ENCODE measurements at regions not wholly inside any gene's neighbourhood (a gene's known extent, or its start where the extent isn't known, plus 50 kb on each side); places are given as distances from the start of the nearest gene placed in this dataset.

- no peak for TF ChIP-seq CTCF (IDR thresholded peaks at IDR 0.05; ENCODE audit: low read depth, low read length, missing control alignments)
- no peak overlapping the region for H3K4me3 ChIP-seq (replicated peaks; ENCODE audit: low read depth, low read length)
- DNase-seq (ENCODE audit: extremely low read depth, low read depth) = no peak
Observed at GRCh38 chr3:20317616-20318015, 131.6 kb upstream of the SGO1 start.

- TF ChIP-seq CTCF (IDR thresholded peaks at IDR 0.05; ENCODE audit: low read depth, low read length, missing control alignments) = no peak
- H3K4me3 ChIP-seq (replicated peaks; ENCODE audit: low read depth, low read length) = no peak overlapping the region
- no peak for DNase-seq (ENCODE audit: extremely low read depth, low read depth)
Observed at GRCh38 chr3:20316238-20316637, 130.2 kb upstream of the SGO1 start.

GRCh38 chr3:20310629-20311028 is 124.6 kb upstream of the SGO1 start:
- DNase-seq (ENCODE audit: extremely low read depth, low read depth) = no peak
- no peak overlapping the region for H3K4me3 ChIP-seq (replicated peaks; ENCODE audit: low read depth, low read length)
- TF ChIP-seq CTCF (IDR thresholded peaks at IDR 0.05; ENCODE audit: low read depth, low read length, missing control alignments) = no peak

GRCh38 chr3:20307383-20307782 is 121.4 kb upstream of the SGO1 start:
- H3K4me3 ChIP-seq (replicated peaks; ENCODE audit: low read depth, low read length) = no peak overlapping the region
- TF ChIP-seq CTCF (IDR thresholded peaks at IDR 0.05; ENCODE audit: low read depth, low read length, missing control alignments) = no peak
- DNase-seq (ENCODE audit: extremely low read depth, low read depth) = no peak

GRCh38 chr3:20305647-20306046 is 119.6 kb upstream of the SGO1 start:
- DNase-seq (ENCODE audit: extremely low read depth, low read depth) = no peak
- no peak overlapping the region for H3K4me3 ChIP-seq (replicated peaks; ENCODE audit: low read depth, low read length)
- no peak for TF ChIP-seq CTCF (IDR thresholded peaks at IDR 0.05; ENCODE audit: low read depth, low read length, missing control alignments)

GRCh38 chr3:20302766-20303165 is 116.8 kb upstream of the SGO1 start:
- DNase-seq (ENCODE audit: extremely low read depth, low read depth) = no peak

More at GRCh38 chr3:20302766-20303165, 116.8 kb upstream of the SGO1 start:
- no peak overlapping the region for H3K4me3 ChIP-seq (replicated peaks; ENCODE audit: low read depth, low read length)
- no peak for TF ChIP-seq CTCF (IDR thresholded peaks at IDR 0.05; ENCODE audit: low read depth, low read length, missing control alignments)

Data from HFF-Myc (cell line).